MM.1S (cell line): ENCODE measurements at regions not wholly inside any gene's neighbourhood (a gene's known extent, or its start where the extent isn't known, plus 50 kb on each side); places are given as distances from the start of the nearest gene placed in this dataset.

Experiments used
- DNase-seq: peaks from one replicate; pipeline ENCODE4 v3.0.0-alpha.2; 2015
- H2AFZ ChIP-seq: fragments of 300-600 bp; sonication (generic); 2 replicates; pipeline ENCODE4 v1.6.0; 2016; ENCODE audit warnings: antibody characterized with exemption, low read length
- H3F3A ChIP-seq: fragments of 300-600 bp; sonication (generic); 2 replicates; pipeline ENCODE4 v1.6.1; 2016; ENCODE audit warnings: mild to moderate bottlenecking, antibody characterized with exemption, low read length, moderate library complexity, mixed read lengths; ENCODE audit not compliant: insufficient read depth
- H3K27ac ChIP-seq: fragments of 300-600 bp; sonication (generic); 2 replicates; pipeline ENCODE4 v1.5.1; 2016; ENCODE audit warnings: mild to moderate bottlenecking, low read length
- H3K27me3 ChIP-seq: fragments of 300-600 bp; sonication (generic); replicated peaks from 2 replicates; pipeline ENCODE4 v1.6.0; 2016; ENCODE audit warnings: low read length; ENCODE audit not compliant: insufficient read depth
- H3K36me3 ChIP-seq: fragments of 300-600 bp; sonication (generic); replicated peaks from 2 replicates; pipeline ENCODE4 v1.6.1; 2016; ENCODE audit warnings: mild to moderate bottlenecking, low read length, mixed read lengths; ENCODE audit not compliant: insufficient read depth
- H3K4me1 ChIP-seq: fragments of 300-600 bp; sonication (generic); 2 replicates; pipeline ENCODE4 v1.6.1; 2016; ENCODE audit warnings: low read length, mixed read lengths
- H3K4me2 ChIP-seq: fragments of 300-600 bp; sonication (generic); 2 replicates; pipeline ENCODE4 v1.6.0; 2016; ENCODE audit warnings: low read depth, low read length
- H3K4me3 ChIP-seq: fragments of 300-600 bp; sonication (generic); 2 replicates; pipeline ENCODE4 v1.5.1; 2016; ENCODE audit warnings: low read length, mixed read lengths
- H3K79me2 ChIP-seq: fragments of 300-600 bp; sonication (generic); 2 replicates; pipeline ENCODE4 v1.6.1; 2016; ENCODE audit warnings: mixed run types, low read length, mixed read lengths
- H3K9ac ChIP-seq: fragments of 300-600 bp; sonication (generic); 2 replicates; pipeline ENCODE4 v1.6.1; 2016; ENCODE audit warnings: low read length, mixed read lengths
- H3K9me2 ChIP-seq: fragments of 300-600 bp; sonication (generic); replicated peaks from 2 replicates; pipeline ENCODE4 v1.6.1; 2016; ENCODE audit warnings: mild to moderate bottlenecking, low read length, mixed read lengths; ENCODE audit not compliant: insufficient read depth
- H3K9me3 ChIP-seq: fragments of 300-600 bp; sonication (generic); replicated peaks from 2 replicates; pipeline ENCODE4 v1.6.1; 2016; ENCODE audit warnings: mild to moderate bottlenecking, low read length, mixed read lengths; ENCODE audit not compliant: insufficient read depth
- H4K20me1 ChIP-seq: fragments of 300-600 bp; sonication (generic); 2 replicates; pipeline ENCODE4 v1.6.1; 2016; ENCODE audit warnings: mild to moderate bottlenecking, low read length, moderate library complexity, mixed read lengths; ENCODE audit not compliant: insufficient read depth
- EZH2 ChIP-seq: fragments of 300-600 bp; sonication (generic); optimal IDR thresholded peaks from 2 replicates; pipeline ENCODE3; 2017; ENCODE audit warnings: low read depth, mild to moderate bottlenecking, antibody characterized with exemption, low read length, mixed read lengths
- EZH2phosphoT487 ChIP-seq: fragments of 300-600 bp; sonication (generic); IDR thresholded peaks from 2 replicates; pipeline ENCODE4 v1.6.1; 2018; ENCODE audit warnings: antibody characterized with exemption, low read length
- TF ChIP-seq, protein P1 (sequence below): fragments of 300-600 bp; sonication (generic); IDR thresholded peaks from 2 replicates; pipeline ENCODE4 v1.5.1; 2016; ENCODE audit warnings: antibody characterized with exemption, low read length, mixed read lengths

DNA sequence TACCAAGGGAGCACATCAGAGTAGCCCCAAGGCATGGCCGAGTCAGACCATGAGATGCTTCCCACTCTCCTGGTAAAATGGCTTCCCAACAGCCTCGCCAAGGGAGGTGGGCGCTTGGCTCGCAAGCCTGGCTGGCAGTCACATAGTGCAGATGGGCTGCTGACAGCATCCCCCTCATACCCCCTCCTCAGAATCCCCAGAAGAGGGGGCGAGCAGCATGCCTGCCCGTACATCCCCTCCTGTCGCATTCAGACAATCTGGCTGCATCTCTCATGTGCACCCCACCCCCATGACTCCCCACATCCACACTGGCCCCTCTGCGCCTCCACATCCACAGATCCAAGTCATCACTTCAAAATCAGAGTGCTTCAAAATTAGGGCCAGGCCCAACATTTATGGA is 54.0 kb upstream of the CES5A start:
- Histone ChIP-seq H3K9me2 (no peaks in the 10 kb centered on the region), H3K9me3 (no peaks in the 10 kb centered on the region), H3K27me3 (no peaks in the 10 kb centered on the region), H3K4me1 (no peaks in the 10 kb centered on the region), H3K9ac (no peak overlapping the region), H3K4me2 (no peak overlapping the region), H2AFZ (no peak overlapping the region), H3K36me3 (no peaks in the 10 kb centered on the region), H4K20me1 (no peaks in the 10 kb centered on the region), H3F3A (no peaks in the 10 kb centered on the region), H3K4me3 (no peak overlapping the region), H3K27ac (no peak overlapping the region), H3K79me2 (no peaks in the 10 kb centered on the region)
- TF ChIP-seq, protein P1, sequence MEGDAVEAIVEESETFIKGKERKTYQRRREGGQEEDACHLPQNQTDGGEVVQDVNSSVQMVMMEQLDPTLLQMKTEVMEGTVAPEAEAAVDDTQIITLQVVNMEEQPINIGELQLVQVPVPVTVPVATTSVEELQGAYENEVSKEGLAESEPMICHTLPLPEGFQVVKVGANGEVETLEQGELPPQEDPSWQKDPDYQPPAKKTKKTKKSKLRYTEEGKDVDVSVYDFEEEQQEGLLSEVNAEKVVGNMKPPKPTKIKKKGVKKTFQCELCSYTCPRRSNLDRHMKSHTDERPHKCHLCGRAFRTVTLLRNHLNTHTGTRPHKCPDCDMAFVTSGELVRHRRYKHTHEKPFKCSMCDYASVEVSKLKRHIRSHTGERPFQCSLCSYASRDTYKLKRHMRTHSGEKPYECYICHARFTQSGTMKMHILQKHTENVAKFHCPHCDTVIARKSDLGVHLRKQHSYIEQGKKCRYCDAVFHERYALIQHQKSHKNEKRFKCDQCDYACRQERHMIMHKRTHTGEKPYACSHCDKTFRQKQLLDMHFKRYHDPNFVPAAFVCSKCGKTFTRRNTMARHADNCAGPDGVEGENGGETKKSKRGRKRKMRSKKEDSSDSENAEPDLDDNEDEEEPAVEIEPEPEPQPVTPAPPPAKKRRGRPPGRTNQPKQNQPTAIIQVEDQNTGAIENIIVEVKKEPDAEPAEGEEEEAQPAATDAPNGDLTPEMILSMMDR, result no peak
- TF ChIP-seq EZH2 (no peak), EZH2phosphoT487 (no peak)
- DNase-seq, result no peak

DNA sequence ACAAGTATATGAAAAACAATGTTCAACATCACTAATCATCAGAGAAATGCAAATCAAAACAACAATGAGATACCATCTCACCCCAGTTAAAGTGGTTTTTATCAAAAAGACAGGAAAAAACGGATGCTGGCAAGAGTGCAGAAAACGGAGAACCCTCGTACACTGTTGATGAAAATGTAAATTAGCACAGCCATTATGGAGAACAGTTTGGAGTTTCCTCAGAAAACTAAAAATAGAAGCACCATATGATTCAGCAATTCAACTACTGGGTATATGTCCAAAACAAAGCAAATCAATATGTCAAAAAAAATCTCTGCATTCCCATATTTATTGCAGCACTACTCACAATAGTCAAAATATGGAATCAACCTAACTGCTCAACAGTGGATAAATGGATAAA is 50.1 kb upstream of the CES5A start:
- Histone ChIP-seq H3K9ac (no peak overlapping the region), H4K20me1 (no peaks in the 10 kb centered on the region), H3K36me3 (no peaks in the 10 kb centered on the region), H3K4me3 (no peak overlapping the region), H3K4me1 (no peaks in the 10 kb centered on the region), H3K9me3 (no peaks in the 10 kb centered on the region), H3K27ac (no peak overlapping the region), H3F3A (no peaks in the 10 kb centered on the region), H3K9me2 (0 out of 2 replicates have a peak, but pooled peaks cover 2% of the 10 kb centered on the region), H3K27me3 (no peaks in the 10 kb centered on the region), H3K79me2 (no peaks in the 10 kb centered on the region), H3K4me2 (no peak overlapping the region), H2AFZ (no peak overlapping the region)
- TF ChIP-seq EZH2phosphoT487 (no peak), EZH2 (no peak)
- TF ChIP-seq, protein P1, result no peak
- DNase-seq, result no peak
